Epithelial cell of proximal tubule (primary cell): ENCODE measurements at regions not wholly inside any gene's neighbourhood (a gene's known extent, or its start where the extent isn't known, plus 50 kb on each side); places are given as distances from the start of the nearest gene placed in this dataset.

Source experiments
- DNase-seq: peaks from one replicate; pipeline ENCODE4 v3.0.0-alpha.2; 2011; ENCODE audit warnings: low read depth
- H3K4me3 ChIP-seq: 2 replicates; pipeline ENCODE4 v1.5.1; 2011; ENCODE audit warnings: low read depth, mild to moderate bottlenecking, low read length
- CTCF ChIP-seq: conservative IDR thresholded peaks from 2 replicates; pipeline ENCODE4 v1.5.1; 2012; ENCODE audit warnings: low read depth, mild to moderate bottlenecking, low read length

- no peak for TF ChIP-seq CTCF
- no peak overlapping the region for H3K4me3 ChIP-seq
- no peak for DNase-seq
Measured at GRCh38 chr18:4510711-4511110, 55.6 kb upstream of the DLGAP1 start.

GRCh38 chr18:4510160-4510559, 55.1 kb upstream of the DLGAP1 start:
- no peak for TF ChIP-seq CTCF
- no peak overlapping the region for H3K4me3 ChIP-seq
- DNase-seq, result no peak
